ENCODE measurements at regions not wholly inside any gene's neighbourhood (a gene's known extent, or its start where the extent isn't known, plus 50 kb on each side); places are given as distances from the start of the nearest gene placed in this dataset.
"Not testable (repeated sequence)": the region's sequence is repeated elsewhere in the genome, so short reads cannot be mapped to it uniquely, and the experiment has no call there.

DNA sequence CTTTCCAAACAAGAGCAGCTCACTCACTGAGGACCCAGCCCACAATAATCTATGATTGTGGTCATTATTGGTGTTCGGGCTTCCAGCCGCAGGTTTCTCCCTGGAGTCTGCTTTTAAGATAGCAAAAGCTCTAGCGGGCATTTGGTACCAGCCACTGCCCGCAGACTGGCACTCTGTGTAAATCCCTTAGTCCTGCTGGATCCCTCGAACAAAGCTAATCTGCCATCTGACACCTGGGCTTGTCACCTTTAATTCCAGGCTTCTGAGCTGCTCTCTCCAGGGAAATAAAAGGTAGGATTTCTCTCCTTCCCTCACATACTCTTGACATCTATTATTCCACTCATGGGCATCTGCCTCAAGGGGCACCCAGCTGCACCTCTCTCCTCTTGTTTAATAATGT lies 158.7 kb downstream of the PDCD6IP start:
- H3K4me3 Mint-ChIP-seq (ENCODE audit: low read depth): no peak overlapping the region
- TF ChIP-seq, protein P1, sequence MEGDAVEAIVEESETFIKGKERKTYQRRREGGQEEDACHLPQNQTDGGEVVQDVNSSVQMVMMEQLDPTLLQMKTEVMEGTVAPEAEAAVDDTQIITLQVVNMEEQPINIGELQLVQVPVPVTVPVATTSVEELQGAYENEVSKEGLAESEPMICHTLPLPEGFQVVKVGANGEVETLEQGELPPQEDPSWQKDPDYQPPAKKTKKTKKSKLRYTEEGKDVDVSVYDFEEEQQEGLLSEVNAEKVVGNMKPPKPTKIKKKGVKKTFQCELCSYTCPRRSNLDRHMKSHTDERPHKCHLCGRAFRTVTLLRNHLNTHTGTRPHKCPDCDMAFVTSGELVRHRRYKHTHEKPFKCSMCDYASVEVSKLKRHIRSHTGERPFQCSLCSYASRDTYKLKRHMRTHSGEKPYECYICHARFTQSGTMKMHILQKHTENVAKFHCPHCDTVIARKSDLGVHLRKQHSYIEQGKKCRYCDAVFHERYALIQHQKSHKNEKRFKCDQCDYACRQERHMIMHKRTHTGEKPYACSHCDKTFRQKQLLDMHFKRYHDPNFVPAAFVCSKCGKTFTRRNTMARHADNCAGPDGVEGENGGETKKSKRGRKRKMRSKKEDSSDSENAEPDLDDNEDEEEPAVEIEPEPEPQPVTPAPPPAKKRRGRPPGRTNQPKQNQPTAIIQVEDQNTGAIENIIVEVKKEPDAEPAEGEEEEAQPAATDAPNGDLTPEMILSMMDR (IDR thresholded peaks at IDR 0.05; ENCODE audit: unreplicated experiment): no peak
- DNase-seq (ENCODE audit: low spot score, unreplicated experiment): no peak
- peaks cover 2% of the 10 kb centered on the region for H3K4me1 Mint-ChIP-seq (ENCODE audit: low read depth)
- H3K27me3 Mint-ChIP-seq: peaks cover 6% of the 10 kb centered on the region
- H3K9me3 Mint-ChIP-seq (ENCODE audit: low read depth): no peaks in the 10 kb centered on the region
- H3K36me3 Mint-ChIP-seq (ENCODE audit: insufficient read depth): no peaks in the 10 kb centered on the region
- H3K27ac Mint-ChIP-seq: no peak overlapping the region

DNA sequence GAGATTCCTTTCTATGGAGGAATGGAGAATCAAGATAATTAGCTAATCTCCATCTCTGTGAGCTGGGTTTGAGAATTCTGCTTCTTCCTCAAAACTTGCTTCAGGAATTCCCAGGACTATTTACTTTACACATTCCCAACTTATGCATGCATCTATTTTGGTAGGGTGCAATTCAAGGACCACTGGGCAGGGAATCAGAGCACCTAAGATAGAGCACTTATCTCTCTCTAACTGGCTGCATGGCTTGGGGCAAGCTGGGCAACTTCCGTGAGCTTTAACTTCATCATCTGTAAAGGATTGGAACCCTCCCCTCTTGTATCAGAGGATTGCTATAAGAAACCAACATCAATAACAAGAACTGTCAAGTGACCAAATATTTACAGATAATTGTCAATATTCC lies 160.2 kb downstream of the PDCD6IP start:
- Mint-ChIP-seq H3K27ac (no peak overlapping the region), H3K4me3 (ENCODE audit: low read depth) (no peak overlapping the region), H3K4me1 (ENCODE audit: low read depth) (peaks cover 2% of the 10 kb centered on the region), H3K9me3 (ENCODE audit: low read depth) (no peaks in the 10 kb centered on the region), H3K36me3 (ENCODE audit: insufficient read depth) (no peaks in the 10 kb centered on the region), H3K27me3 (peaks cover 5% of the 10 kb centered on the region)
- no peak for DNase-seq (ENCODE audit: low spot score, unreplicated experiment)
- TF ChIP-seq, protein P1 (IDR thresholded peaks at IDR 0.05; ENCODE audit: unreplicated experiment): no peak

DNA sequence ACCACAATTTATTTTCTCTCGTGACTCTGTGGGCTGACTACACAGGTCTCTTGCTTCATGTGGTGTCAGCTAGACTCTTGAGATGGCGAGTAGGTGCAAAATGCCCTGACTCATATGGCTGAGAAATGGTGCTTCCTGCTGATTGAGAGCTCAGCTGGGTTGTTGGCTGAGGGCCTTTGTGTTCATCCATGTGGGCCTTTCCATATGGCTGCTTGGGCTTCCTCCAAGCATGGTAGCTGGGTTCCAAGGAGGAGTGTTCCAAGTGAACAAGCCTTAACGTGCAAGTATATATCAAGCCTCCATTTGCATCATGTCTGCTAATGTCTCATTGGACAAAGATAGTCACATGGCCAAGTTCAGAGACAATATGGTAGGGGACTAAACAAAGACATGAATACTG lies 164.0 kb downstream of the PDCD6IP start:
- Mint-ChIP-seq H3K4me1 (ENCODE audit: low read depth) (peaks cover 2% of the 10 kb centered on the region), H3K36me3 (ENCODE audit: insufficient read depth) (no peaks in the 10 kb centered on the region), H3K27me3 (peaks cover 6% of the 10 kb centered on the region), H3K4me3 (ENCODE audit: low read depth) (no peak overlapping the region), H3K9me3 (ENCODE audit: low read depth) (peaks cover 4% of the 10 kb centered on the region), H3K27ac (no peak overlapping the region)
- no peak for DNase-seq (ENCODE audit: low spot score, unreplicated experiment)
- TF ChIP-seq, protein P1 (IDR thresholded peaks at IDR 0.05; ENCODE audit: unreplicated experiment): no peak

DNA sequence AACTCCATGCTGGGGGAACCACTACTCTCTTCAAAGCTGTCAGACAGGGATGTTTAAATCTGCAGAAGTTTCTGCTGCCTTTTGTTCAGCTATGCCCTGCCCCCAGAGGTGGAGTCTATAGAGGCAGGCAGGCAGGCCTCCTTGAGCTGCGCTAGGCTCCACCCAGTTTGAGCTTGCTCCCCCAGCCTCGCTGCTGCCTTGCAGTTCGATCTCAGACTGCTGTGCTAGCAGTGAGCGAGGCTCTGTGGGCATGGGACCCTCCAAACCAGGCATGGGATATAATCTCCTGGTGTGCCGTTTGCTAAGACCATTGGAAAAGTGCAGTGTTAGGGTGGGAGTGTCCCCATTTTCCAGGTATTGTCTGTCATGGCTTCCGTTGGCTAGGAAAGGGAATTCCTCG lies 171.8 kb downstream of the PDCD6IP start:
- DNase-seq (ENCODE audit: low spot score, unreplicated experiment); H3K4me1 Mint-ChIP-seq (ENCODE audit: low read depth); H3K4me3 Mint-ChIP-seq (ENCODE audit: low read depth); H3K27ac Mint-ChIP-seq; H3K36me3 Mint-ChIP-seq (ENCODE audit: insufficient read depth); H3K27me3 Mint-ChIP-seq: not testable (repeated sequence)
- peaks cover 17% of the 10 kb centered on the region for H3K9me3 Mint-ChIP-seq (ENCODE audit: low read depth)

DNA sequence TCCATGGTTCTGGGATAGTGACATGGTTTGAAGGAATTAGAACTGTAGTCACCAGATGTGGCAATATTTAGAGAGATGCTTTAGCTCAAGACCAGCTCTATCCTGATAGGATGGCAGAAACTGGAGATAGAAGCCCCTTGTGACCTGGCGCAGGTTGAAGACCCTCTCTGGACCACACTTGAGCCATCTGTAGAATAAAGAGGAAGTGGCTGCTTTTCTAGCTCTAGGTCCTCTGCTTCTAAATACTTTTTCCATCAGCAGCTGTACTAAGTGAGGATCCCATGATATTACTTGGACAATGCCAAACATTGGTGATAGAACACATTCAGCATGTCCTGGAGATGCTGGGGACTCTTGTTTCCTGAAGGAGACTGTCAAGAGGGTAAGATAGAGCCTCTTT lies 172.6 kb downstream of the PDCD6IP start:
- TF ChIP-seq, protein P1 (IDR thresholded peaks at IDR 0.05; ENCODE audit: unreplicated experiment): no peak
- Mint-ChIP-seq H3K27me3 (peaks cover 10% of the 10 kb centered on the region), H3K9me3 (ENCODE audit: low read depth) (peaks cover 17% of the 10 kb centered on the region), H3K27ac (no peak overlapping the region), H3K4me1 (ENCODE audit: low read depth) (no peaks in the 10 kb centered on the region), H3K36me3 (ENCODE audit: insufficient read depth) (no peaks in the 10 kb centered on the region), H3K4me3 (ENCODE audit: low read depth) (no peak overlapping the region)
- DNase-seq (ENCODE audit: low spot score, unreplicated experiment): no peak

DNA sequence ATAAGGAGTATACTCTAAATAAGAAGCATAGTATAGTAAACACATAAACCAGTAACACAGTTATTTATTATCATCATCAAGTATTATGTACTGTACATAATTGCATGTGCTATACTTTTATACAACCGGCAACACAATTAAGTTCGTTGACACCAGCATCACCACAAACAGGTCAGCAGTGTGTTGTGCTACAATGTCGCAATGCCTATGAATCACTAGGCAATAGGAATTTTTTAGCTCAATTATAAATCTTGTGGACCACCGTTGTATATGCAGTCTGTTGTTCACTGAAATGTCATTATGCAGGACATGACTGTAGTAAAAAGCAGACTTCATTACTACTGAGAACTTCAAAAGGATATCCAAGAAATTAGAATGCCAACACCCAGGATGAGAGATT lies 177.0 kb downstream of the PDCD6IP start:
- Mint-ChIP-seq H3K9me3 (ENCODE audit: low read depth) (peaks cover 6% of the 10 kb centered on the region), H3K27ac (no peak overlapping the region), H3K27me3 (peaks cover 10% of the 10 kb centered on the region), H3K4me3 (ENCODE audit: low read depth) (no peak overlapping the region), H3K36me3 (ENCODE audit: insufficient read depth) (no peaks in the 10 kb centered on the region), H3K4me1 (ENCODE audit: low read depth) (no peaks in the 10 kb centered on the region)
- TF ChIP-seq, protein P1 (IDR thresholded peaks at IDR 0.05; ENCODE audit: unreplicated experiment): no peak
- no peak for DNase-seq (ENCODE audit: low spot score, unreplicated experiment)
